GM04504 (cell line): ENCODE measurements at regions not wholly inside any gene's neighbourhood (a gene's known extent, or its start where the extent isn't known, plus 50 kb on each side); places are given as distances from the start of the nearest gene placed in this dataset.

Experiments
- DNase-seq: peaks from one replicate; pipeline ENCODE4 v3.0.0-alpha.2; 2012; ENCODE audit warnings: low read depth

DNA sequence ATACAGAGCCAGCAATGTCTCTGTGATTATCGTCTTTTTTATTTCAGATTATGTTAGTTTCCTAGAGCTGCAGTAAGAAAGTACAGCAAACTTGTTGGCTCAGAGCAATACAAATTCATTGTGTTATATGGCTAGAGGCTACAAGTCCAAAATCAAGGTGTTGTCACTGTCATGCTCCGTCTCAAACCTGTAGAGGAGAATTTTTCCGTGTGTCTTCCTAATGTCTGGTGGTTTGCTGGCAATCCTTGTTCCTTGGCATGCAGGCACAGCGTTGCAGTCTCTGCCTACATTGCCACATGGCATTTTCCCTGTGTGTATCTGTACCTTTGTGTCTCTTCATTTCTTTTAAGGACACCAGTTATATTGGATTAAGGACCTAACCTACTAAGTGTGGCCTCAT is 244.4 kb downstream of the LRRIQ3 start:
- DNase-seq, result no peak

- DNase-seq, result no peak
Observed at GRCh38 chr1:73953186-73953585, 244.8 kb downstream of the LRRIQ3 start.

- peak; percentile 42 for DNase-seq
Observed at GRCh38 chr1:73948055-73948454, 249.9 kb downstream of the LRRIQ3 start.

- DNase-seq, result no peak
Observed at GRCh38 chr1:73947009-73947408, 251.0 kb downstream of the LRRIQ3 start.

DNA sequence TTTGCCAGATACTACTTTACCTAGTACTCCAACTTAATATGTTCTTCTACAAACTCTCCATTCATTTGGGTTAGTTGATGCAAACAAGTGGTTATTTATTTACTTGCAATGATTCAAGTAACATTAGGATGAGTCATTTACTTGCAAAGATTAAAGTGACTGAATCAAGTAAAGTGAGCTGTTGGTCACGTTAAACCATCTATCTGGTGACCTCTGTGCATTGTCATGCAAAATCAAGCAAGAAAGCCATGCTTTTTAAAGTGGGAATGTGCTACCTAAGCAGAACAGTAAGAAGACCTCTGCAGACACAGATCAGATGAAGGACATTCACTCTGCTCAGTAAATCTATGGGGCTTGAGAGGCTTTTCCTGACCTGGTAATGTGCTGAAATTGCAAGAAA is 254.7 kb downstream of the LRRIQ3 start:
- no peak for DNase-seq

- DNase-seq, result no peak
Observed at GRCh38 chr1:73930293-73930692, 267.7 kb downstream of the LRRIQ3 start.

GRCh38 chr1:73914951-73915350 is 283.0 kb downstream of the LRRIQ3 start:
- DNase-seq, result no peak

GRCh38 chr1:73913025-73913424 is 285.0 kb downstream of the LRRIQ3 start:
- no peak for DNase-seq

GRCh38 chr1:73911849-73912248 is 286.1 kb downstream of the LRRIQ3 start:
- no peak for DNase-seq

DNA sequence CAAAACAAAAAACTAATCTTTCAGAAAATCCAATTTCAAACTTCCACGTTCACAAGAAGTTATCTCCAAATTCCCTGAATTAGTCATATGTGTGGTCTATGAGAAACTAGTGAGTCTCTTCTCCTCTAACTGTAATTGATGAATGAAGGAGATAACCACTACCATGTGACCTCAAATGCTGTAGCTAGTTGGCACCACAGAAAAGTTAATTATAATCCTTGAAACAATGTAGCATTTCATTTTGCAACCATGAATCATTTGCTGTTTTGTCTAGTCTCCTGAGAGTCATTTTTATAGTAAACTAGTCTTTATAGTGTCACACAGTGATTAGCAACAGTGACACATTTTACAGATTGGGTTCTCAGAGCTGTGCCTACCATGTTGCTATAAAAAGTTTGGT is 287.5 kb downstream of the LRRIQ3 start:
- DNase-seq, result peak; percentile 18

DNA sequence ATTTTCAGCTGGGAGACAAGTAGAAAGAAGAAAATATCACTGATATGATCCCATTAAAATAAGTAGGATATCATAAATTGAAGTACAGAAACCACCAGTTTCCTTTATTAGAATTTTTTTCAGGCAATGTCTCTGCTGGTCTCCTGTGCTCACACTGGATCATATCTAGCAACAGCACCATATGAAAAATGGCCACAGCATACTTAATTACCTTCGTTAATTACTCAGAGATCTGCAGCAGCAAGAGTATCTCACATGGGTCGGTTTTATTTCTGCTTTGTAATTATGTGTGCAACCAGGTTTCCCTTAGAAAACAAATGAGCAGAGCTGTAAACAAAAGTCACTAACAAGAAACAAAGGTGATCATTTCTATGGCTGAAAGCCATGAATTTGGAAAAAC is 287.9 kb downstream of the LRRIQ3 start:
- DNase-seq, result no peak

DNA sequence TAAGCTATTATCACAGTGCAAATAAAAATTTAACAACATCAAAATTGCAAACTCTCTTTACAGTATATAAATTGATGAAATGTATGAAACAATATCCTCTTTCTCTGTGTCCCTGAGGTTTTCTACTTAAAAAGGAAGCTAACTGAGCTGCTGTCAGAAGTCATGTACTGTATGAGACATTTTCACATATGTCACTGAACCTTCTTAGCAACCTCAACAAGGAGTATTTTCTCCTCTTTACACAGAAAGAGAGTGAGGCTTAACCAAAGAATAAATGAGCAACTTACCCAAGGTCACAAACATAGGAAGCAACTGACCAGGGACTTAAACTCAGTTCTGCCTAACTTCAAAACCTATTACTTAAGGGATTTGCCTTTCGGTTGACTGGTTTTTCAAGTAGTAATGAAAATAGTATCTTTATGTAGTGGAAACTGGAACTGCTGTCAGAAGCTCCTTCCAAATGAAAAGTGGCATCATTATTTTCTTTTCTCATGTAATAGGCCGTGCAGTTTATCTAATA is 288.9 kb downstream of the LRRIQ3 start:
- no peak for DNase-seq

GRCh38 chr1:73907051-73907450 is 290.9 kb downstream of the LRRIQ3 start:
- DNase-seq, result no peak

- DNase-seq, result no peak
Observed at GRCh38 chr1:73903092-73903491, 294.9 kb downstream of the LRRIQ3 start.

DNA sequence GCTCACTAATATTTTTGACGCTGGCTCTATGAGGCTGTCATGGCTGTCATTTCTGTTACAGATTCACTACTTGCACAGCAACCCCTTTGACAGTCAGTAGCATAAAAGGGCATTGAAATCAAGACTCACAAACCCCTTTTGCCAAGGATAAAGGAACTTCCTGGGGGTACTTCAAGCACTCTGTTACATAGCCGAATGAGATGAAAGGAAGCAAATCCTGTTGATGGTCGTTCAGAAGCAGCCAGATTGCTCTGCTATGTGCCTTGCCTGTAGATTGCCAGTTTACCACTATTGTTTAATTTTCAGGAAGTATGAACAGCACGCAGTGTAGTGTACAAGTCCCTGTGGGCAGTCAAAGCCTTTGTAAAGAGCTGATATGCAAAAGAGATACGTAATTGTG is 296.2 kb downstream of the LRRIQ3 start:
- no peak for DNase-seq

- DNase-seq, result no peak
Observed at GRCh38 chr1:73899311-73899710, 298.7 kb downstream of the LRRIQ3 start.

DNA sequence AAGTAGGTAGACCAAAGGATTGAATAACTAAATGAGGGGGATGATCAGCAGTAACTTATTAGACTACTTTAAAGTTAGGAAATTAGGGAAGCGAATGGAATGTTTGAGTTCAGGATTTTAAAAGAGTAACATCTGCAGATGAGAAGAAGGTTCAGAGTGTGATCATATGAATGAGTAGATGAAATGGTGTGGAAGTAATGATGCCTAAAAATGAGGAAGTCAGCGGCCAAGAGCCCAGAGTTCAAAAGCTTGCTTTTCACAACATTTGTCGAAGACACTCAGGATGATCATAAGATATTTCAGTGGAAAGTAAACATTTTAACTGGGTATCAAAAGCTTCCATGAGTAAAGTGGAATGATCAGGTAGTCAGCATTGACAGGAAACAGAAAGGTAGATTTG is 299.4 kb downstream of the LRRIQ3 start:
- DNase-seq, result no peak

DNA sequence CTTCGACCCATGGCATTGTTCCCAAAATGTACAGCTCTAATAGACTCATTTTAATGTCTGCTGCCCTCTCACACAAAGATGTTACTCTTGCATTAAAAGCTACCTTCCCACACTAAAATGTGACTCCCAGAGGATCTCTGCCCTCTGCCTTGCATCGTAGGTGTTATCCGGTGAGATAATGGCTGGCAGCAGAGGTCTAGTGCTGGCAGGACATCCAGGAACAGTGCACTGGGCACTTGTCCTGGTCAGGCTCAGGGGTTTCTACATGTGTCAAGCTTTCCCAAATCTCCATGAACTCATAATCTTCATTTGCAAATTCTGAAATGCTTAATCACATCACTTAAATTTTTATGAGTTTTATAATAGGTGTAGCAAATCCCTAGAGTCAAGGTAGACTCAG is 310.6 kb downstream of the LRRIQ3 start:
- DNase-seq, result no peak

- no peak for DNase-seq
Observed at GRCh38 chr1:73886716-73887115, 311.3 kb downstream of the LRRIQ3 start.

DNA sequence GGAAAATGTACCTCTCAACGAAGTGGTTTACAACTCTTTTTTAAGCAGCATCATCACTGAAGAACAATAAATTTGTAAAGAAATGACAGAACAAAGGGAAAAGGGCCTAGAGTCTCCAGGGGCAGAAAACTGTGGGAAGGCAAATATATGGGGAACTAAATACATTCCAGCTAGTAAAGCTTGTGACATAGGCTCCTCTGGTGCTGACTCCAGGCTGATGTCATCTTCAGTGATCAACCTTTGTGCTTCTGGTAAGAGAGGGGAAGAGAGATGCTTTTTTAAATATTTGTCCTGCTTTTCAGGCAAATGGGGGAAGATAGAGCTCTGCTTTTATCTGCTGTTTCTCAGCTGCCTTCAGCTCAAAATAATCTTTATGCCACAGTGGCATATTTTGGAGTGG is 323.2 kb downstream of the LRRIQ3 start:
- no peak for DNase-seq

- DNase-seq, result no peak
Observed at GRCh38 chr1:73868810-73869336, 329.1 kb downstream of the LRRIQ3 start.

- DNase-seq, result no peak
Observed at GRCh38 chr1:73862355-73862754, 335.6 kb downstream of the LRRIQ3 start.

GRCh38 chr1:73860421-73860950 is 337.5 kb downstream of the LRRIQ3 start:
- DNase-seq, result no peak

DNA sequence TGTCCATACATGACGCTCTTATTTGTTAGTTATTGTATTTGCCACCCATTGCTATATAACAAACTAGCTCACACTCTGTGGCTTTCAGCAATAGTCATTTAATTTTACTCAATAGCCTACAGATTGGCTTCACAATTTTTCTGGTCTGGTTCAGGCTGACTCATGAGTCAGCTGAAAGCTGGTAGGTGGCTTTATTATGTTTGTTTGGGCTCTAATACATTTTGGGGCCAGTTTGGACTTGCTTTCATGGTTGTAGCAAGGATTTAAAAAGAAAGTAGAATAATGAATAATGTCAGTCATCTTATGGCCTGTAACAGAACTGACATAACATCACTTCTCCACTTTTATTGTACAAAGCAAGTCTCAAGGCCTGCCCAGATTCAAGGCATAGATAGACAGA is 338.7 kb downstream of the LRRIQ3 start:
- no peak for DNase-seq
